ENCODE measurements at regions not wholly inside any gene's neighbourhood (a gene's known extent, or its start where the extent isn't known, plus 50 kb on each side); places are given as distances from the start of the nearest gene placed in this dataset.
"Not testable (repeated sequence)": the region's sequence is repeated elsewhere in the genome, so short reads cannot be mapped to it uniquely, and the experiment has no call there.

- intact Hi-C loops (cut with DNase I), result no loop called here
- DNase-seq (ENCODE audit: low spot score), result no peak
Observed at GRCh38 chr5:165014439-165014838, 1509.0 kb downstream of the MAT2B start.

GRCh38 chr5:165015126-165015525 lies 1509.7 kb downstream of the MAT2B start:
- intact Hi-C loops (cut with DNase I), result no loop called here
- DNase-seq (ENCODE audit: low spot score), result no peak

- DNase-seq (ENCODE audit: low spot score), result no peak
- intact Hi-C loops (cut with DNase I), result no loop called here
Observed at GRCh38 chr5:165015547-165015946, 1510.1 kb downstream of the MAT2B start.

GRCh38 chr5:165026971-165027370 lies 1521.6 kb downstream of the MAT2B start:
- DNase-seq (ENCODE audit: low spot score), result no peak
- intact Hi-C loops (cut with DNase I), result no loop called here

- no peak for DNase-seq (ENCODE audit: low spot score)
- intact Hi-C loops (cut with DNase I), result no loop called here
Observed at GRCh38 chr5:165028356-165028755, 1522.9 kb downstream of the MAT2B start.

GRCh38 chr5:165029099-165029870 lies 1523.9 kb downstream of the MAT2B start:
- intact Hi-C loops (cut with DNase I), result no loop called here
- DNase-seq (ENCODE audit: low spot score), result no peak

GRCh38 chr5:165030971-165031370 lies 1525.6 kb downstream of the MAT2B start:
- DNase-seq (ENCODE audit: low spot score), result no peak

GRCh38 chr5:165031371-165031770 lies 1526.0 kb downstream of the MAT2B start:
- DNase-seq (ENCODE audit: low spot score), result no peak
- intact Hi-C loops (cut with DNase I), result no loop called here

More at GRCh38 chr5:165030971-165031370, 1525.6 kb downstream of the MAT2B start:
- intact Hi-C loops (cut with DNase I), result no loop called here

- intact Hi-C loops (cut with DNase I), result no loop called here
- DNase-seq (ENCODE audit: low spot score), result no peak
Observed at GRCh38 chr5:165035520-165035919, 1530.1 kb downstream of the MAT2B start.

GRCh38 chr5:165039748-165040147 lies 1534.3 kb downstream of the MAT2B start:
- DNase-seq (ENCODE audit: low spot score), result no peak
- intact Hi-C loops (cut with DNase I), result no loop called here

- intact Hi-C loops (cut with DNase I); DNase-seq (ENCODE audit: low spot score): not testable (repeated sequence)
Observed at GRCh38 chr5:165045941-165046340, 1540.5 kb downstream of the MAT2B start.

GRCh38 chr5:165055476-165055875 lies 1550.1 kb downstream of the MAT2B start:
- intact Hi-C loops (cut with DNase I), result no loop called here
- no peak for DNase-seq (ENCODE audit: low spot score)

GRCh38 chr5:165057145-165057544 lies 1551.7 kb downstream of the MAT2B start:
- DNase-seq (ENCODE audit: low spot score), result no peak
- intact Hi-C loops (cut with DNase I), result no loop called here

- no peak for DNase-seq (ENCODE audit: low spot score)
- intact Hi-C loops (cut with DNase I), result no loop called here
Observed at GRCh38 chr5:165066751-165067385, 1561.4 kb downstream of the MAT2B start.

- no peak for DNase-seq (ENCODE audit: low spot score)
- intact Hi-C loops (cut with DNase I), result no loop called here
Observed at GRCh38 chr5:165076686-165077085, 1571.3 kb downstream of the MAT2B start.

GRCh38 chr5:165079389-165079788 lies 1574.0 kb downstream of the MAT2B start:
- intact Hi-C loops (cut with DNase I), result no loop called here
- DNase-seq (ENCODE audit: low spot score), result no peak

- intact Hi-C loops (cut with DNase I), result no loop called here
- no peak for DNase-seq (ENCODE audit: low spot score)
Observed at GRCh38 chr5:165083394-165083793, 1578.0 kb downstream of the MAT2B start.

- intact Hi-C loops (cut with DNase I), result no loop called here
- DNase-seq (ENCODE audit: low spot score), result no peak
Observed at GRCh38 chr5:165086465-165086864, 1581.0 kb downstream of the MAT2B start.

GRCh38 chr5:165094782-165095181 lies 1589.4 kb downstream of the MAT2B start:
- DNase-seq (ENCODE audit: low spot score), result no peak
- intact Hi-C loops (cut with DNase I), result no loop called here

GRCh38 chr5:165101709-165102108 lies 1596.3 kb downstream of the MAT2B start:
- intact Hi-C loops (cut with DNase I), result no loop called here
- DNase-seq (ENCODE audit: low spot score), result no peak

- intact Hi-C loops (cut with DNase I), result no loop called here
- DNase-seq (ENCODE audit: low spot score), result no peak
Observed at GRCh38 chr5:165104611-165105010, 1599.2 kb downstream of the MAT2B start.

Data from cardiac septum (tissue), 1 donor.